ENCODE measurements at regions not wholly inside any gene's neighbourhood (a gene's known extent, or its start where the extent isn't known, plus 50 kb on each side); places are given as distances from the start of the nearest gene placed in this dataset.

- no peak for TF ChIP-seq CTCF (conservative IDR thresholded peaks at IDR 0.05; ENCODE audit: low read length)
- no peak for TF ChIP-seq EZH2phosphoT487 (IDR thresholded peaks at IDR 0.05; ENCODE audit: borderline replicate concordance)
Observed at GRCh38 chr18:4672162-4672561, 217.1 kb upstream of the DLGAP1 start.
